Epithelial cell of prostate (primary cell): ENCODE measurements at regions not wholly inside any gene's neighbourhood (a gene's known extent, or its start where the extent isn't known, plus 50 kb on each side); places are given as distances from the start of the nearest gene placed in this dataset.

Experiments used
- DNase-seq: peaks from one replicate; pipeline ENCODE4 v3.0.0-alpha.2; 2011; ENCODE audit warnings: low read depth, low spot score
- H3K27ac ChIP-seq: fragments of 450-650 bp; 2 replicates; pipeline ENCODE4 v1.5.1; 2017; ENCODE audit warnings: mild to moderate bottlenecking

GRCh38 chr2:107018366-107018765 lies 132.4 kb upstream of the ST6GAL2 start:
- DNase-seq: no peak
- no peak overlapping the region for H3K27ac ChIP-seq

- no peak for DNase-seq
- H3K27ac ChIP-seq: no peak overlapping the region
Observed at GRCh38 chr2:107020392-107020791, 134.4 kb upstream of the ST6GAL2 start.

GRCh38 chr2:107024269-107024668 lies 138.3 kb upstream of the ST6GAL2 start:
- no peak for DNase-seq

GRCh38 chr2:107025291-107025857 lies 139.4 kb upstream of the ST6GAL2 start:
- no peak for DNase-seq
- H3K27ac ChIP-seq: no peak overlapping the region

More at GRCh38 chr2:107024269-107024668, 138.3 kb upstream of the ST6GAL2 start:
- no peak overlapping the region for H3K27ac ChIP-seq

GRCh38 chr2:107025869-107026380 lies 140.0 kb upstream of the ST6GAL2 start:
- H3K27ac ChIP-seq: no peak overlapping the region
- DNase-seq: peak; percentile 8

DNA sequence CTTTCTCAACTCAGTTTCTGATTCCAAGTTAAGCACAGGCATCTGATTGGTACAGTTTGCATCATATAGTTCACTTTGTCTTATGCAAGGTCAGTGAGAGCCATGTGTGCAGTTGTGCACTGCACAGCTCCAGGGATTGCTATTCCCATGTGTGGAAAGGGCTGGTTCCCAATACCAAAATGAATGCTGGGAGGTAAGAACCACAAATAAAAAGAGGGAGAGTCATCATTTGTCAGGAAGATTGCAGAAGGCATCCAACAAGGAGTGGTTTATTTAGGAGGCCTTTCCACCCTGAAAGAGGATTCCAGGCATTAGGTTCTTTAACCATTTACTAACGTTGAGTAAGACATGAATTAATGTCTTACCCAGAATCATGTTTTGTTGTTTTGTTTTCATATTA lies 141.2 kb upstream of the ST6GAL2 start:
- H3K27ac ChIP-seq: no peak overlapping the region
- no peak for DNase-seq

DNA sequence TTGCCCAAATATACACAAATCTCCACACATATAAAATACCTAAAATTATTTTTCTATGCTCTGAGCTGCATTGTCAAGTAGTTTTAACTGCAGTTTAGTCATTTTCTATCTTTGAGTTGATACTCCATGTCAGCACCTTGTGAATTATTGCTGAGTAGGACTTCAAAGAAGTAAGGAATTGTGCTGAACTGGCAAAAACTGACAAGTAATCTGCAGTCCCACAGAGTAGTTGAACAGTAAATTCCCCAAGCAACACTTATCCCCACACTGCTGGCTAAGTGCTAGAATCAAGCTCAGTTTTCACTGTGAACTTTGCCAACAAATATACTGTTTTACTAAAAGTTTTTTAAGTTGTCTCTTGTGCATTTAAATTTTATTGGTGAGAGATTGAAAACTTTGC lies 141.8 kb upstream of the ST6GAL2 start:
- no peak overlapping the region for H3K27ac ChIP-seq
- no peak for DNase-seq

DNA sequence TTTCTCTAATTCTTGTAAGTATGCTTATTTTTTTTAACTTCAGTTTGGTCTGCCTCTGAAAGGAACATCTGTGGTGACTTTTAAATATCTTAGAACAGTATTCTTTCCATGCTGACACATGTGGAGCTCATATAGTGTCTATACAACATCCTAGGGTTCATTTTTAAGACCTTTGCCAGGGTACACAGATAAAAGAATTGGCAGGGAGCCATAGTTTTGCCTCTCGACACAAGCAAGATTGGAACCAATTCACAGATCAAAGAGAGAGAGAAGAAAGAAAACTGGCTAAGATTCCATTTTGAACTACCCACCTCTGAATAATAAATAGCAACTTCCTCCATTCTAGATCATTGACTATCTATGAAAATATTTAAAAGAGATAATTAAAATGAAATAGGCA lies 142.7 kb upstream of the ST6GAL2 start:
- no peak for DNase-seq
- H3K27ac ChIP-seq: no peak overlapping the region

GRCh38 chr2:107036293-107036692 lies 150.3 kb upstream of the ST6GAL2 start:
- DNase-seq: no peak
- H3K27ac ChIP-seq: no peak overlapping the region

GRCh38 chr2:107062173-107062572 lies 176.2 kb upstream of the ST6GAL2 start:
- DNase-seq: no peak
- H3K27ac ChIP-seq: no peak overlapping the region

GRCh38 chr2:107062599-107063220 lies 176.7 kb upstream of the ST6GAL2 start:
- no peak for DNase-seq
- H3K27ac ChIP-seq: no peak overlapping the region

- no peak overlapping the region for H3K27ac ChIP-seq
- no peak for DNase-seq
Observed at GRCh38 chr2:107063228-107063627, 177.3 kb upstream of the ST6GAL2 start.

GRCh38 chr2:107064750-107065149 lies 178.8 kb upstream of the ST6GAL2 start:
- no peak for DNase-seq
- no peak overlapping the region for H3K27ac ChIP-seq

- no peak overlapping the region for H3K27ac ChIP-seq
- no peak for DNase-seq
Observed at GRCh38 chr2:107068069-107068916, 182.3 kb upstream of the ST6GAL2 start.

GRCh38 chr2:107069890-107070289 lies 183.9 kb upstream of the ST6GAL2 start:
- DNase-seq: no peak
- no peak overlapping the region for H3K27ac ChIP-seq

DNA sequence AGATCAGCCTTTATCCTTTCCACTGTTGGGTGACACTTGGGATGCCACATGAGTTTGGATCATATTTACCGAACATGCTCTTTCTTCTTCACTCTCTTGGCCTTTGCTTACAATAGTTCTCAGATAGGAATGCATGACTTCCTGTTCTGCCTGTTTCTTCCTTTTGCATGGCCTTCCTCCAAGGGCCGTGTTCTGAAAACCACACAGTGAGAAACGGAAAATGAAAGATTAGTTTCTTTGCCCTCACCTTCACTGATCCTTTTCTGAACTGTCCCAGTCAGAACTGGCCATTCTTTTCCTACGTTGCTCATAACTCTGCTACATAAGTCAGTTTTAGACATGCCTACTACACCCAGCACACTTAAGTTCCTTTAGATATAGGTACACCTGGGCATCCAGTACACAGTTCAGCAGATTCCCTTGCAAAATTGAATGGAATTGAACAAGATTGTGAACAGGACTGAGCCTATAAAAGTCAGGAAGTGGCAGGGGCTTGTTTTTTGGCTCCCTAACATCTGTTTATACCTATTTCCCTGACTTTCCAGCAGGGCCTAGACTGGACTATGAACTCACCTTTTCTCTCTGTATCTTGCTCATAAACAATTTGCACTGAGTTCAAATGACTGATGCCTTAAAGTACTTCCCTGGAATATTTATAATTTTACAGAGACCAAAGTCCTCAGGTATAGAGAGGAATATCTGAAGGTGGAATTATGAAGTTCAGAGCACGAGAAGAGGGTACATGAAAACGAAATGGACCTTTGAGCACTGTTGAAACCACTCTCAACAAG lies 186.4 kb upstream of the ST6GAL2 start:
- DNase-seq: no peak

DNA sequence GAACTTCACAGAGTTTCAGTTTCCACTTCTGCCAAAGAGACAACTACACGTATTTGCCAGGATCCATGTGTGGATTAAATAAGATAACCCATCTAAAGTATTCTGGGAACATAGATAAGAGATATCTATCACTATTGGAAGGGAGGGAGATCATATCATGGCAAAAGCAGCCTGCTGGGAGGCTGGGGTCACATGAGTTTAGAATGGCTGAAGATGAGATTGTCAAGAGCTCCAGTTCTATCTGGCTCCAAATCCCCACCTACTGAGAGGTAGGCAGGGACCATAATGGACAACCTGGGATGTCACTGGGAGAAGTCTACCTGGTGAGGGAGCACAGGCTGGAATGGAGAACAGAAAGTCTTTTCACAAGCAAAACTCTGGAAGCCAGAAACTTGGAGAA lies 192.6 kb upstream of the ST6GAL2 start:
- DNase-seq: no peak
- no peak overlapping the region for H3K27ac ChIP-seq

More for the DNA sequence above, 186.4 kb upstream of the ST6GAL2 start:
- H3K27ac ChIP-seq: no peak overlapping the region

GRCh38 chr2:107086497-107086896 lies 200.5 kb upstream of the ST6GAL2 start:
- H3K27ac ChIP-seq: no peak overlapping the region
- no peak for DNase-seq

DNA sequence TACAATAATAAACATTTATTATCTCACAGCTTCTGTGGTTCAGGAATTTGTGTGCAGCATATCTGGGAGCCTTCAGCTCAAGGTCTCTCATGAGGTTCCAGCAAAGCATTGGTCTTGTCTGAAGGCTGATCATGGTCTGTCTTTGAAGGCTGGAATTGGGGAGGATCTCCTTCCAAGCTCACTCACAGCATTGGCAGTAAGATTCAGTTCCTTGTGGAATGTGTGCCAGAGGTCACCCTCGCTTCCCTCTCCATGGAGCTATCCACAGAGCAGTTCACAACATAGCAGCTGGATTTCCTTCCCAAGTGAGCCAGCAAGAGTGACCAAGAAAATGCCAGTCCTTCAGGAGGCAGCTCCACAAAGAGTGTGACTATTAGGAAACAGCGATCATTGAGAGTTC lies 202.2 kb upstream of the ST6GAL2 start:
- no peak for DNase-seq
- H3K27ac ChIP-seq: no peak overlapping the region

- H3K27ac ChIP-seq: no peak overlapping the region
- DNase-seq: no peak
Observed at GRCh38 chr2:107091163-107091864, 205.3 kb upstream of the ST6GAL2 start.
